ENCODE measurements at regions not wholly inside any gene's neighbourhood (a gene's known extent, or its start where the extent isn't known, plus 50 kb on each side); places are given as distances from the start of the nearest gene placed in this dataset.
"Not testable (repeated sequence)": the region's sequence is repeated elsewhere in the genome, so short reads cannot be mapped to it uniquely, and the experiment has no call there.

DNA sequence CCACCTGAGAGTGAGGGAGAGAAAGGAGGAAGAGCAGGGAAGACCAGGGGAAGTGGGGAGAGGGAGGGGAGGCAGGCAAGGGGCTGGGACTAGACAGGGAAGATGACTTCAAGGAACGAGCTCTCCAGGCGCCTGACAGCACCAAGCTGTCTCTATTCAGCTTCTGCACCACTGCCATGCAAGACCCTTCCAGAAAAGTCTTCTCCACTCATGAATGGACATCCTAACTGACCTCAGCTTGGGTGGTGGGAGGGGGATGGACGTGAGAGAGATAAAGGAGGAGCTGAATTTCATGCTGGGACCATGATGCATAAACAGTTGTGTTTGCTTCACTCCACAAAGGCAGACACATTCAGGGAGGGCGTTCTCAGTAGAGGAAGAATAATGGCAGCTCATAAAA is 206.4 kb upstream of the ARL4C start:
- Histone ChIP-seq H3K79me2 (ENCODE audit: control insufficient read depth, insufficient read depth, low read length) (no peaks in the 10 kb centered on the region), H2AK5ac (ENCODE audit: low read length) (no peak overlapping the region), H3K27ac (ENCODE audit: low read depth, low read length) (no peak overlapping the region), H2BK15ac (replicated peaks; ENCODE audit: low read depth) (no peak overlapping the region), H3K27me3 (ENCODE audit: insufficient read depth, low read length, poor library complexity) (no peaks in the 10 kb centered on the region), H3K4me1 (ENCODE audit: control insufficient read depth, low read depth, low read length) (no peaks in the 10 kb centered on the region), H3K23ac (ENCODE audit: low read length) (no peak overlapping the region), H3K4ac (ENCODE audit: low read depth, low read length) (no peak overlapping the region), H4K8ac (ENCODE audit: low read depth, low read length) (no peak overlapping the region), H3K36me3 (ENCODE audit: control insufficient read depth, insufficient read depth, low read length) (no peaks in the 10 kb centered on the region), H3K79me1 (ENCODE audit: low read length) (no peaks in the 10 kb centered on the region), H3K4me2 (ENCODE audit: low read length) (no peak overlapping the region), H3K56ac (ENCODE audit: low read length) (no peak overlapping the region), H3K9ac (ENCODE audit: low read length) (no peak overlapping the region), H2BK120ac (ENCODE audit: low read depth, low read length) (no peak overlapping the region), H2BK5ac (ENCODE audit: low read length) (no peak overlapping the region), H3K4me3 (ENCODE audit: low read length) (no peak overlapping the region), H3K18ac (ENCODE audit: low read length) (no peak overlapping the region), H4K5ac (ENCODE audit: low read length) (no peak overlapping the region)
- no peak for DNase-seq
- WGBS (ENCODE audit: extremely low coverage, insufficient coverage, low lambda C conversion rate) = no CpG with 5 or more reads among the region's 4 CpGs

DNA sequence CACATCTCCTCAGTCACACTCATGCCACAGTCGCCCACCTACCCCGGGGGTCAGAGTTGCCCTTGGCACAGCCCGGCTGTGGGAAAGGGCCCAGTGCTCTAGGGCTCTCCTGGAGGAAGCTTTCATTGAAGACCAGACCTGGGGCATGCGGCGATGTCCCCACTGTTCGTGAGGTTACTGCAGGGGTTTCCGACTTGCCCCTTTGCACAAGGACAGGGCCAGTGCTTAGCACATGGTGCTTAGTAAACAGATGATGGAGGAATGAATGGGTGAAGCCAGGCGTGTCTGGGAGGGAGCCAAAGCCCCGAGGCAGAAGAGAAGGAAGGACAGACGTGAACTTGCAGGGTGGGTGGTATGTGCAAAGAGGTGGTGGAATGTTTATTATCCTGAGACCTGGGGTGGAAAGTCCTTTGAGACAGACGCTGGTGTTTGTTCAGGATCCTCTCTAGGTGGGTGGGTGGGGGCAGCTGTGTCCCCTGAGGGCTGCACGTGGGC is 205.9 kb upstream of the ARL4C start:
- Histone ChIP-seq H3K79me2 (ENCODE audit: control insufficient read depth, insufficient read depth, low read length) (no peaks in the 10 kb centered on the region), H3K9ac (ENCODE audit: low read length) (no peak overlapping the region), H2AK5ac (ENCODE audit: low read length) (no peak overlapping the region), H2BK15ac (replicated peaks; ENCODE audit: low read depth) (no peak overlapping the region), H3K56ac (ENCODE audit: low read length) (no peak overlapping the region), H2BK5ac (ENCODE audit: low read length) (no peak overlapping the region), H2BK120ac (ENCODE audit: low read depth, low read length) (no peak overlapping the region), H3K4me3 (ENCODE audit: low read length) (no peak overlapping the region), H3K4ac (ENCODE audit: low read depth, low read length) (no peak overlapping the region), H3K27ac (ENCODE audit: low read depth, low read length) (no peak overlapping the region), H3K4me1 (ENCODE audit: control insufficient read depth, low read depth, low read length) (no peaks in the 10 kb centered on the region), H3K36me3 (ENCODE audit: control insufficient read depth, insufficient read depth, low read length) (no peaks in the 10 kb centered on the region), H4K5ac (ENCODE audit: low read length) (no peak overlapping the region), H3K27me3 (ENCODE audit: insufficient read depth, low read length, poor library complexity) (no peaks in the 10 kb centered on the region), H3K79me1 (ENCODE audit: low read length) (no peaks in the 10 kb centered on the region), H3K18ac (ENCODE audit: low read length) (no peak overlapping the region), H3K23ac (ENCODE audit: low read length) (no peak overlapping the region), H4K8ac (ENCODE audit: low read depth, low read length) (no peak overlapping the region), H3K4me2 (ENCODE audit: low read length) (no peak overlapping the region)
- no peak for DNase-seq
- no CpG with 5 or more reads among the region's 12 CpGs for WGBS (ENCODE audit: extremely low coverage, insufficient coverage, low lambda C conversion rate)

DNA sequence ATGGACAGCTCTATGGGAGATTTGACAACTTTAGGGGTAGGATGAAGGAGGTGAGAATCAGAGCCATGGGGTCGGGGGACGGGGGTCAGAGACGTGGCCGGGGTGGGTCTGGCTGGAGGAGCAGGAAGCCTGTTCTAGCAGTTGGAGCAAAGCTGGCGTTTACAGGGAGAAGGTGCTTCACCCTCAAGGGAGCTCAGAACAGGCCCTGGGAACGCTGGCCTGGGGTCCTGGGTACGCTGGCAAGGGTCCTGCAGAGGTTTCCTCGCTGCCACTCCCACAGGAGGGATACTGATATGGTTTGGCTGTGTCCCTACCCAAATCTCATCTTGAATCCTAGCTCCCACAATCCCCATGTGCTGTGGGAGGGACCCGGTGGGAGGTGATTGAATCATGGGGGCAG is 205.0 kb upstream of the ARL4C start:
- Histone ChIP-seq H3K27ac (ENCODE audit: low read depth, low read length) (no peak overlapping the region), H3K27me3 (ENCODE audit: insufficient read depth, low read length, poor library complexity) (no peaks in the 10 kb centered on the region), H2BK5ac (ENCODE audit: low read length) (no peak overlapping the region), H3K4me2 (ENCODE audit: low read length) (no peak overlapping the region), H3K36me3 (ENCODE audit: control insufficient read depth, insufficient read depth, low read length) (no peaks in the 10 kb centered on the region), H3K79me2 (ENCODE audit: control insufficient read depth, insufficient read depth, low read length) (no peaks in the 10 kb centered on the region), H2BK120ac (ENCODE audit: low read depth, low read length) (no peak overlapping the region), H3K18ac (ENCODE audit: low read length) (no peak overlapping the region), H2AK5ac (ENCODE audit: low read length) (no peak overlapping the region), H3K4me1 (ENCODE audit: control insufficient read depth, low read depth, low read length) (no peaks in the 10 kb centered on the region), H3K23ac (ENCODE audit: low read length) (no peak overlapping the region), H2BK15ac (replicated peaks; ENCODE audit: low read depth) (no peak overlapping the region), H3K56ac (ENCODE audit: low read length) (no peak overlapping the region), H3K79me1 (ENCODE audit: low read length) (no peaks in the 10 kb centered on the region), H4K8ac (ENCODE audit: low read depth, low read length) (no peak overlapping the region), H4K5ac (ENCODE audit: low read length) (no peak overlapping the region), H3K4me3 (ENCODE audit: low read length) (no peak overlapping the region), H3K4ac (ENCODE audit: low read depth, low read length) (no peak overlapping the region), H3K9ac (ENCODE audit: low read length) (no peak overlapping the region)
- whole genome bisulfite sequencing (ENCODE audit: extremely low coverage, insufficient coverage, low lambda C conversion rate) = no CpG with 5 or more reads among the region's 9 CpGs
- no peak for DNase-seq

DNA sequence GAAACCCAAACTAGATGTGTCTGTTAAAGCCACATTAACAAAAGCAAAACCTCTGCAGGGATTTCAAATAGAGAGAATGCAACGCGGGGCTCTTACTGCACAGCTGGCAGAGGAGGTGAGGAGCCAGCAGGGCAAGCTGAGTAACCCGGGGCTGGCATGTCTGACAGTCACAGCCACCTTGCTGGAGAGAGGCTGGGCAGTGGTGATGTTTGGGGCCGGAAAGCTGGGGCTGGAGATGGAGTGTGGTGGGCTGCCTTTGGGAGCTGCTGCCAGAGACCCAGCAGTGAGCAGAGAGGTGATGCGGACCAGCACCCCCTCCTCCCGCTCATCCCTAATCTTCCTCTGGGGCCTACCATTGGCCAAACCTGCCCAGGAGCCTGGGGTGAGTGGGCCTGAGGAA is 204.5 kb upstream of the ARL4C start:
- Histone ChIP-seq H3K27me3 (ENCODE audit: insufficient read depth, low read length, poor library complexity) (no peaks in the 10 kb centered on the region), H3K4me3 (ENCODE audit: low read length) (no peak overlapping the region), H4K8ac (ENCODE audit: low read depth, low read length) (no peak overlapping the region), H4K5ac (ENCODE audit: low read length) (no peak overlapping the region), H3K9ac (ENCODE audit: low read length) (no peak overlapping the region), H3K56ac (ENCODE audit: low read length) (no peak overlapping the region), H3K4me2 (ENCODE audit: low read length) (no peak overlapping the region), H3K27ac (ENCODE audit: low read depth, low read length) (no peak overlapping the region), H3K23ac (ENCODE audit: low read length) (no peak overlapping the region), H2BK5ac (ENCODE audit: low read length) (no peak overlapping the region), H3K4me1 (ENCODE audit: control insufficient read depth, low read depth, low read length) (no peaks in the 10 kb centered on the region), H2AK5ac (ENCODE audit: low read length) (no peak overlapping the region), H2BK120ac (ENCODE audit: low read depth, low read length) (no peak overlapping the region), H3K79me1 (ENCODE audit: low read length) (no peaks in the 10 kb centered on the region), H3K4ac (ENCODE audit: low read depth, low read length) (no peak overlapping the region), H2BK15ac (replicated peaks; ENCODE audit: low read depth) (no peak overlapping the region), H3K18ac (ENCODE audit: low read length) (no peak overlapping the region), H3K36me3 (ENCODE audit: control insufficient read depth, insufficient read depth, low read length) (no peaks in the 10 kb centered on the region), H3K79me2 (ENCODE audit: control insufficient read depth, insufficient read depth, low read length) (no peaks in the 10 kb centered on the region)
- DNase-seq = no peak
- whole genome bisulfite sequencing (ENCODE audit: extremely low coverage, insufficient coverage, low lambda C conversion rate) = no CpG with 5 or more reads among the region's 6 CpGs

DNA sequence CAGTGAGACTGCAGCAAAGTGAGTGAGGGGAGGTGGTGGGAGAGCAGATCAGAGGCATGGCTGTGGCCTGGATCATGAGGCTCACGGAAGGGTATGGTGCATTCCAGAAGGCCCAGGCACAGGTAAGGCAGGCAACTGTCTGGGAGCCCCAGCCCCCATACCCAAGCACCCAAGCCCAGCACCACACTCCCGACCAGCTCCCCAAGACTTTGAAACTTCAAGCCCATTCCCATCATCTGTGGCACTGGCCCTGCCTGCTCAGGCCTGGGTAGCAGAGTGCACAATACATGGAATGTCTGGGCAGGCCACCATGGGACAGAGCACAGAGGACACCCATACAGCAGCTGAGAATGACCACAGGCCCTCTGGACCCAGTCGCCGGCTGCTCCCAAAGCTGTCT is 202.6 kb upstream of the ARL4C start:
- no peak for DNase-seq
- Histone ChIP-seq H3K79me1 (ENCODE audit: low read length) (no peaks in the 10 kb centered on the region), H3K27me3 (ENCODE audit: insufficient read depth, low read length, poor library complexity) (no peaks in the 10 kb centered on the region), H2BK5ac (ENCODE audit: low read length) (no peak overlapping the region), H3K4me2 (ENCODE audit: low read length) (no peak overlapping the region), H3K18ac (ENCODE audit: low read length) (no peak overlapping the region), H4K8ac (ENCODE audit: low read depth, low read length) (no peak overlapping the region), H3K56ac (ENCODE audit: low read length) (no peak overlapping the region), H3K4ac (ENCODE audit: low read depth, low read length) (no peak overlapping the region), H3K4me3 (ENCODE audit: low read length) (no peak overlapping the region), H3K27ac (ENCODE audit: low read depth, low read length) (no peak overlapping the region), H3K23ac (ENCODE audit: low read length) (no peak overlapping the region), H3K36me3 (ENCODE audit: control insufficient read depth, insufficient read depth, low read length) (no peaks in the 10 kb centered on the region), H3K4me1 (ENCODE audit: control insufficient read depth, low read depth, low read length) (no peaks in the 10 kb centered on the region), H3K9ac (ENCODE audit: low read length) (no peak overlapping the region), H4K5ac (ENCODE audit: low read length) (no peak overlapping the region), H2BK120ac (ENCODE audit: low read depth, low read length) (no peak overlapping the region), H3K79me2 (ENCODE audit: control insufficient read depth, insufficient read depth, low read length) (no peaks in the 10 kb centered on the region), H2AK5ac (ENCODE audit: low read length) (no peak overlapping the region), H2BK15ac (replicated peaks; ENCODE audit: low read depth) (no peak overlapping the region)
- no CpG with 5 or more reads among the region's 4 CpGs for WGBS (ENCODE audit: extremely low coverage, insufficient coverage, low lambda C conversion rate)

DNA sequence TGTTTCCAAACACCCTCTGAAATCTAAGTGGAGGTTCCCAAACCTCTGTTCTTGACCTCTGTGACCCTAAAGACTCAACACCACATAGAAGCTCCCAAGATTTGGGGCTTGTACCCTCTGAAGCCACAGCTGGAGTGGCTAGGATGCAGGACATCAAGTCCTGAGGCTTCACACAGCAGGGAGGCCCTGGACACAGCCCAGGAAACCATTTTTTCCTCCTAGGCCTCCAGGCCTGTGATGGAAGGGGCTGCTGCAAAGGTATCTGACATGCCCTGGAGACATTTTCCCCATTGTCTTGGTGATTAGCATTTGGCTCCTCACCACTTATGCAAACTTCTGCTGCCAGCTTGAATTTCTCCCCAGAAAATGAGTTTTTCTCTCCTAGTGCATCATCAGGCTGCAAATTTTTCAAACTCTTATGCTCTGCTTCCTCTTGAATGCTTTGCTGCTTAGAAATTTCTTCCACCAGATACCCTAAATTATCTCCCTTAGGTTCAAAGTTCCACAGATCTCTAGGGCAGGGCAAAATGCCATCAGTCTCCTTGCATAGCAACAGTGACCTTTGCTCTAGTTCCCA is 200.5 kb upstream of the ARL4C start:
- H3K4ac ChIP-seq (ENCODE audit: low read depth, low read length); H4K8ac ChIP-seq (ENCODE audit: low read depth, low read length); H3K23ac ChIP-seq (ENCODE audit: low read length); H2AK5ac ChIP-seq (ENCODE audit: low read length); H3K4me1 ChIP-seq (ENCODE audit: control insufficient read depth, low read depth, low read length); H3K4me3 ChIP-seq (ENCODE audit: low read length); H4K5ac ChIP-seq (ENCODE audit: low read length); H3K27ac ChIP-seq (ENCODE audit: low read depth, low read length); H2BK120ac ChIP-seq (ENCODE audit: low read depth, low read length); H3K18ac ChIP-seq (ENCODE audit: low read length); H3K4me2 ChIP-seq (ENCODE audit: low read length); H3K56ac ChIP-seq (ENCODE audit: low read length); H3K79me2 ChIP-seq (ENCODE audit: control insufficient read depth, insufficient read depth, low read length); H3K79me1 ChIP-seq (ENCODE audit: low read length); H3K36me3 ChIP-seq (ENCODE audit: control insufficient read depth, insufficient read depth, low read length); H3K9ac ChIP-seq (ENCODE audit: low read length); H2BK5ac ChIP-seq (ENCODE audit: low read length); H3K27me3 ChIP-seq (ENCODE audit: insufficient read depth, low read length, poor library complexity); H2BK15ac ChIP-seq (replicated peaks; ENCODE audit: low read depth): not testable (repeated sequence)
- DNase-seq = peak; percentile 27

Data from mesendoderm (in vitro differentiated cells).